GM21528 (cell line): ENCODE measurements at regions not wholly inside any gene's neighbourhood (a gene's known extent, or its start where the extent isn't known, plus 50 kb on each side); places are given as distances from the start of the nearest gene placed in this dataset.
"Not testable (repeated sequence)": the region's sequence is repeated elsewhere in the genome, so short reads cannot be mapped to it uniquely, and the experiment has no call there.

Experiments
- ATAC-seq: cut with Tn5 transposase; IDR thresholded peaks from one replicate; pipeline ENCODE4 v1.9.1; 2021; ENCODE audit warnings: mild to moderate bottlenecking, moderate library complexity; ENCODE audit not compliant: unreplicated experiment, low FRiP score

DNA sequence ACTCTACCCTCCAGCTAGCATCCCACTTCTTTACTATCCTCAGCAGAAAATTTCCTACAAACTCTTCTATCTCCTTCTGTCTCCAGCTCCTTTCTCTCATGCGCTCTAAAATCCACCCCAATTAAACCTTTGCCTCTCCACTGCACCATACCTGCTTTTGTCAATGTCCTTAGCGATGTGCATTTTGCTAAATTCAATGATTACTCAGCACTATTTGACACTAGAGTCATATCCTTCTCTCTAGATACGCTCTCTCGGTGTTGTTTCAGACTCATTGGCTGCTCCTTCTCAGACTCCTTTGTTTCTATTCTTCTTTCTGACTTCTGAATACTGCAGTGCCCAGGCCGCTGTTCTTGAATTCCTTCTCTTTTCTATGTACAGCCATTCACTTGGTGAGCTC lies 144.2 kb downstream of the HLX start:
- no peak for ATAC-seq

DNA sequence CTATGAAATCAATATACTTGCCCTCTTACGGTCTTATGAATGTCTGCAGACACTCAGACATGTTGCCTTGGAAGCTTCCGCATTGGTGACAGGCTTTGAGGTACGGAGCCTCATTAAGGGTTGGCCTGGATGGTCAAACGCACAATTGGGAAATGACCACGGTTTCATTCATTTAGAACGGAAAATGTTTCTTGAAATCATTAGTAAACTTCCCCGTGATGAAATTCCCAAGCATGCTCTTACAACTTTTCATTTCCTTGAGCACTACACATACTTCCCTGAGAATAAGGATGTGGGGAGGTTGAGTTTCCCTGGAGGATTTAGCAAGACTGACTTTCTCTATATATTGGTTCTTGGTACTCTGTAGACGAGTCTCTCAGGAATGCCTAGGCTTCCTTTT lies 146.3 kb downstream of the HLX start:
- ATAC-seq = no peak

DNA sequence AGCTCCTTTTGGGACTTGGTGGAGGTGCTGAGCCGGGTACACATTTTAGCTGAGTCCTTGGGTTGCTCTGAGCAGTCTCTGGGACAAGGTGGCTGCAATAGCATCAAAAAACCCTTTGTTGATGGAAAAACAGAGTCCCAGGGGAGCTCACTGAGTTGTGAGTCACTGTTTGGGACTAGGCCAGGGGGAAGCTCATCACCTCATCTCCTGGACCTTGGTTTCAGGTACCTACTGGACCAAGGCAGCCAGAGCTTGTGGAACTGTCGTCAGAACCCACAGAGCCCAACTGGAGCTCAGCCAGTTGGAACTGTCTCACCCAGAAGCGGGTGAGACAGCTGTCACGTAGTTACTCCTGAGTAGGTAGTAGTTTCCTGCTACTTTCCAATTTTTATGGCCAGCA lies 146.7 kb downstream of the HLX start:
- no peak for ATAC-seq

DNA sequence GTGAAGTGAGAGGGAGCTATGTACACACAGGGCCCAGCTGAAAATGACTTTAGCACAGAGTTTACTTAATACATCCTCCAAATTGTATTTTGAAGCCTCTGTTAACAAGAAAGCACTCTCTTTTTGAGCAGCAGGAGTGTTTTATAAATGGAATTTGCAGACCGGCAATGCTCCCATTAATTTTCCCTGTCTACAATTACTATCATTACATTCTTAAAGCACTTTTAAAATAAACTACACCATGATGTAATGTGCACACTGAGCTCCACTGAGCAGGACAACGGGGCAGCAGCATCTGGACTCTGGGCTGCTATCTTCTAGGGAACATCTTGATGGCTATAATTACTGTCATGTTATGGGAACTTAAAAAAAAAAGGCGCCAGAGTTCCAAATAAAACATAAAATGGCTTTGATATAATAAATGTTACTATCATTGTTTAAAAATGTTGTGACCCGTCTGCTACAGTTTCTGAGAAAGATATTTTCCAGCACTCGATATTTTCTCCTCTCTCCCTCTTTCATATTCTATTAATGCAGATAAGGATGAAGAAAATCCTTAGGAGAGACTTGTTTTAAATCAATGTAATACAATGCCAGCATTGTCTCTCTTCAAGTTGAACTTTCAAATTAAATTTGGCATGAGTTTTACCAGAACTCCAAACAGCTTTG lies 150.9 kb downstream of the HLX start:
- no peak for ATAC-seq

DNA sequence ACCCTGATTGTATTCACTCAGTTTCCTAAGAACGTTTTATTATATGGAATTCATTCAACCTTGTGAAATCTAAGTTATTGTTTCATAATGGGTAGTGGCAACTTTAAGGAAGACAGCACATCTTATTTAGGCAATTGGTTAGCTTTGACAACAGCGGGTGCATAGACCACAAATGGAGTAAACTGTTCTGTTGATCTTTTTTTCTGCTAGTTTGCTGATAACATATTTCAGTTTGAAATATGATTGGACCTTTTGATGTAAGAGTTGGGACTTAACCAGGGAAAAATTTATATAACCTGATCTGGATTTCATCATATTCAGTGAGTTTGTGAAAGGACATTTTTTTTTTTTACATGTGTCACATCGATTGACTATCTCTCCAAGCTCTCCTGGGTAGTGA lies 151.7 kb downstream of the HLX start:
- ATAC-seq = no peak

DNA sequence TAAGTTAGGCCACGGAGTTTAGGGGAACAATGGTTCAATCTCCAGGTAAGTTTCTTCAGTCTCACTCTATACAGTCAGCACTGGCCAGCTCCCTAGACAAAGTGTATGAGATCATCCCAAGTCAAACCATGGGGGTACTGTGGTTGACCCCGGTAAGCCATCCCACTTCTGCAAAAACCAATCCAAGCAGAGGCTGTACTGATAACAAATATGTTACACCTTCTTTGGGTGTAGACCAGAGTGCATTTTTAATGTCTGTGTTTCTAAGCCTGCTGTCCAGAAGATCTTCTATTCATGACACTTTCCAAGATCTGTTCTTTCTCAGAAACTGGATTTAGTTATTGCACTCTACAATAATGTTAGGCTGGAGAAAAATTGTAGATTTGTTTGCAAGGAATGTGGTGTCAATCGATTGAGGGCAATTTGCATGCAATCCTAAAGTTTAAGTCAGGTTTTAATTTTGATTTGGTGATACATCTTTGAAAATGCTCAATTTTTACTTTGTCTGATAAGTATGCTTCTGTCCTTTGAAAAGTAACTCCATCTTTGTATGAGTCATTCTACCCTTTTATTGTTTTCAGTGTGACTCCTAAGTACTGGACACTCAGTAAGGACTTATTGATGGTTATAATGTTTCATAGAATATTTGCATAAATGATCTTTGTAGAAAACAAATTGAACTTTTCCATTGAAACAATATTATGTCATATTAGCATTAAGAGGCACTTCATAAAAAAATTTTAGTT lies 152.4 kb downstream of the HLX start:
- no peak for ATAC-seq

DNA sequence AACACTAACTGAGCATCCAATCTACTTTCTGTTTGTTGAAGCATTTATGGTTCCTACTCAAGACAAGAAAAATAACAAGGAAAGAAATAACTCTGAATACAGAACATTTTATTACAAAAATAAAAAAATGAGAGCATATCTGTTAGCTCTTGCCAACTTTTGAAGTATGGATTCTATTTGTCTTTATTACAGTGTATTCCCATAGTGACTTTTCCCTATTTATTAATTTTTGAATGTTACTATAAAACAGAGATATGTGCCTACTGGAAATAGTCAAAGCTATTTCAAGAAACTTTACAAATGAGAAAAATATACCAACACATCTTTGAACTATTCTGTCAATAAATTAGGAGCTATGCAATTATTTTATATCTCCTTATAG lies 153.0 kb downstream of the HLX start:
- ATAC-seq = no peak

DNA sequence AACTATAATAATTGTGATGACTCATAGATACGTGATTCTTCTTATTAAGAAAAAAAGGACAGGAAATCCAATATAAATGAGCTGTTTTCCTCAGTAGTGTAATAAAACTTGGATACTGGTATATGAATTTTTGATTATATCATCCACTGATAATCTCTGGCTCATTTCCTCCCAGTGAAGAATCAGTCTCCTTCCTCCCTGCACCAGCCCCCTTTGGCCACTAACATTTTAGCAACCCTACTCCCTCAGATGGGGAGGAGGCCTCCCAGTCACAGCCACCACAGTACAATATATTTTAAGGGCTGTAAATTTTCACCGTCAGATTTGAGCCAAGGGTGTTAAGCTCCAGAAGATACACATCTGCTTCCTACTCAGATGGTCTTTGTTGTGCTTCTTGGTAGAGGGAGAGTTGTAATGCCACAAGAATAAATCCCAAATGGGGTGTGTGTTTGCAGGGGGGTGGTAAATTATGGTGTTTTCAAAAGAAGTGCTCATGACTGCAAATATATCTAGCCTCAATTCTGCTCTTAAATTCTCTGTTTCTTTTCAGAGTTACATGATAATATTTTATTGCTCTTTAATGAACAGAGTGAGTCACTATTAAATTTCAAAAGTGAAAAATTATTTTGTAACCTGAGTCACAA lies 153.5 kb downstream of the HLX start:
- ATAC-seq = no peak

DNA sequence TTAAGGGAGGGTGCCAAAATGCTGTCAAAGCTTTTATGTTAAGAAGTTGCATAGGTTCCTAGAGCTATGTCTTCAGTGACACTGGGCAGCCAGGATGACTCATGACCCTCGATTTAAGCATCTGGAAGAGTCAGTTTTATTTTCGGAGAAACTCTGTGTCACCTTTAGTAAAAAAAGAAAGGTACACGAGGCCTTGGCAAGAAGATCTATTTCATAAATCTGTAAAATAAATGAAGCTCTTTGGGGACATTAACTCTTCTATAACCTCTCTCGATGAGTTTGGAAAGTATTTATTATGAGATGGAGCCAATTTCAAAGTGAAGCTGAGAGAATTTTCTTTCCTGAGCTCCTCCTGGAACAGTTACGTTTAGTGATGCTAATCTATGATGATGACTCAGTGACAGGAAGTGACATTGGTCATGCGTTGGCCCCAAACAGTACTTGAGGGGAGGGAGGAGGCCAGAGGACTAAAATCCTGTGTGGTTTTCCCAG lies 156.5 kb downstream of the HLX start:
- no peak for ATAC-seq

DNA sequence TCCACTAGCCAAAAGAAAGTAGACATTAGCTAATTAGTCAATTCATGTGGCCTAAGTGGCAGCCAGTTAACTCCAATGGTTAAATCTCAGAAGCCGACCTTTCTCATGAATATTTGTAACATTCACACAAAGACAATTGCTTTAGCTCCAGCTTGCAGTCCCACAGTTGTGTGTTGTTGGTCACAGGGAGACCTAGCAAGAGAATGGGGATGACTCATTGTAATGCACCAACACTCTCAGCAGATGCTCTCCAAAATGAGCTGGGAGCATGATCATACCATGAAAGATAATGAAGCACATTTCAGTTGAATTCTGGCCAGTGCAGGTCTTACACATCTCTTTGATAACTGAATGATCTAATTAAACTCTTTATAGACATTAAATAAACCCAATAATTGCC lies 160.4 kb downstream of the HLX start:
- ATAC-seq = no peak

DNA sequence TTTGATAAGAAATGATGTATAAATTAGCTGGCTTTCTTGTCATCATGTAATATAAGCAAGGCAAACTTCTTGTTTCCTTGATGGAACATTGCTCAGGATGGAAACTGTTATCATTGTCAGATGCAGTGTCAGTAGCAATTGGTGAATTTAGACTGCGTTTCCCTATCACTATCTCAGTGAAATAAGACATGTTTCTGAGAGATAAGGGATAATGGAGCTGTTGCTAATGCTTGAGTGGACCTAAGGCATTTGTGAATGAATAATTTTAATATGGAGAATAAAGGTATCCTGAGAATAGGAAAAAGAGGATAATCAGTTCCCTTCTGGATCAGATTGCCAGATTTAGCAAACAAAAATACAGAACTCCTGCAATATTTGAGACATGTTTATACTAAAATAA lies 160.9 kb downstream of the HLX start:
- ATAC-seq = no peak

DNA sequence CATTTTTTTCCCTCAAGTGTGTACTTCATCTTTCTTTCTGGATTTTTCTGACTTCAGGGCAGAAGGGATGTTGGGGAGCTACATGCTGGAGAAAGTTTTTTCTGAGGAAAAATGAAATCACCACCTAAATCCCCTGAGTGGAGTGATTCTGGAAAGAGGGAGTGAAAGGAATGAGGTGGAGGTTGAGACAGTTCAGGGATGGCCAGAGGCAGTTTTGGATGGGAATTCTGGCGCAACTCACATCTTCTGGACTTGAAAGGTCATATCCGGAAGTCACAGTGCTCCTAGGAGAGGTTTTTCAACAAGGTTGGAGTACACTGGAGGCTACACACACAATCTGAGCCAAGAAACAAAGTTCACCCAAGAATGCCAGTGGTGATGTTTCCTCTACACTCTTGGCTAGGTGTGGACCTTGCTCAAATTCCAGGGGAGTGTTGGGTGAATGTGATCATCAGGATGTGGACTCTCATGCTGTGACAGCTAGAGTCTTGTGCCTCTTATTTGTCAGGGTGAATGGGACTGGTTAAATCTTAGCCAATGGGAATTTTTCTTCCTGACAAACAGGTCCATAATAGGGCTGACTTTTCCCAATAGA lies 161.5 kb downstream of the HLX start:
- no peak for ATAC-seq

DNA sequence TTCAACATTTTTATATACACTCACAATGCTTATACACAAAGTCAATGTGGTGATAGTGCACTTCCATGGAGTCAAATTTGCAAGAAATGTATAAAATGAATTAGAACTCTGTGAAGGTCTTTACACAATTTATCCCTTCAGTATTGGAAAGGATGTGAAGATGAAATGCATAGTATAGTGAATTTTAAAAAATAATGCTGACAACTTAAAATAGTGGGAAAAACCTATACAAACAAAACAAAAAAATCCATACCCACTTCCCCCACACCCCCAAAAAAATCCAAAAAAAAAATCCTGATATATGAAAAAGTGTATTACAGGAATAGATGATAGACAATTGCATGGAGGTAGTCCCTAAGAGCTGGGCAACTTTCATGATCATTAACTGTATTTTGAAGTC lies 165.3 kb downstream of the HLX start:
- no peak for ATAC-seq

DNA sequence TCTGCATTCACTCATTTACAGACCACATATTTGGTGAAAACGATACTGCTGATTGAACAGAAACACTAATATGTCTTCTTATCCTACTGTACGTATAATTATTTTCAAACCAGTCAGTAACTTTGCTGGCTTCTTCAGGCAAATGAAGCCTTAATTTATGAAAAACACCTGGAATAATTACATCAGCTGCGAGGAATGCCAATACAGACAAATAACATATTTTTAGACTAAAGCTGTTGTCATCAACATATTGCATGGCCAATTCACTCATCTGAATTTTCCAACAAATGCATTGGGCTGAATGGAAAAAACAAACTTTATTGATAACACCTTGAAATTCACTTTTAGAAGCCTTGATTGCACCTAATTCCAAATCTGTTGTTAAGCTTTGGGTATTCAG lies 165.9 kb downstream of the HLX start:
- ATAC-seq = no peak

DNA sequence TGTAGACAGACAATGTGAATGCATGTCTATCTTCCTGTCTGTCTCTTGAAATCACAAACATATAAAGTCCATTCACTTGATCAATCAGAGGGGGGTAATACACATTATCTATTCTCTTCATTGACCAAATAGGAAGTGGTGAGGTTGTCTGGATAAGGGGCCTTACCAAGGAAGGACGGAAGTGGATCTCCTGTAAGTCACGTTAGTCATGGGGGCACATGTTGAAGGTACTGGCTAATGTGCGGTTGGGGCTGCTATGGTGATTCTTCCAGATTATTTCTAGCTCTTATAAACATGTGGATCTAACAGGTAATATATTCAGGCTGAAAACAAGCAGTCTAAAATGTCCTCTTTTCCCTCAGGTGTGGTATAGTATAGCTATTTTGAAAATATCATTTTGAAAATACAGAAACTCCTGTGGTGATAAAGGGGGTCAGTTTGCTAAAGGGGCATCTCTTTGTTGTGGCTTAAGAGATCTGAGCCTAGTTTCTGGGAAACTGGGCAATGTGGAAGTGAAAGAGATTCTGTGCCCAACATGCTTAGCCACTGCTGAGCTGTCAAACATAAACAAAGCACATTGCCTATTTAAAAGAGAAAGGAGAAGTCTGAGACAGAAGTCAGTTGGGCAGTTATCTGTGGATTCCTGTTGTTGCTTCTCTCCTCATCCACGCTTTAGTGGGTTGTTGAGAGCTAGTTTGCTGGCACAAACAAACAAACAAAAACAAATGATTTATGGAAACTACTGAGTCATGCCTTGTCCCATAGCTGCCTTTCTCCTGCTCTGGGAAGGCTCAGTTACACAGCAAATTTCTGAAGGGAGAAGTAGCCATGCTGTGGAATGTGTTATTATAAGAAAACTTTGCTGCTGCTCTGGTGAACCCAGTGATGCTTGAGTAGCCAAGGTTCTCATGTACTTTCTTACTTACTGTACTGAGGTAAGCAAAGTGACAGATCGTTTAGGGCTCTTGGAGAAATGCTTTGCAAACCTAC lies 166.9 kb downstream of the HLX start:
- peak; percentile 97 for ATAC-seq

DNA sequence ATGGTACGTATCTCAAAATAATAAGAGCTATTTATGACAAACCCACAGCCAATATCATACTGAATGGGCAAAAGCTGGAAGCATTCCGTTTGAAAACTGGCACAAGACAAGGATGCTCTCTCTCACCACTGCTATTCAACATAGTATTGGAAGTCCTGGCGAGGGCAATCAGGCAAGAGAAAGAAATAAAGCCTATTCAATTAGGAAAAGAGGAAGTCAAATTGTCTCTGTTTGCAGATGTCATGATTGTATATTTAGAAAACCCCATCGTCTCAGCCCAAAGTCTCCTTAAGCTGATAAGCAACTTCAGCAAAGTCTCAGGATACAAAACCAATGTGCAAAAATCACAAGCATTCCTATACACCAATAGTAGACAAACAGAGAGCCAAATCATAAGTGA lies 172.1 kb downstream of the HLX start:
- ATAC-seq = not testable (repeated sequence)

DNA sequence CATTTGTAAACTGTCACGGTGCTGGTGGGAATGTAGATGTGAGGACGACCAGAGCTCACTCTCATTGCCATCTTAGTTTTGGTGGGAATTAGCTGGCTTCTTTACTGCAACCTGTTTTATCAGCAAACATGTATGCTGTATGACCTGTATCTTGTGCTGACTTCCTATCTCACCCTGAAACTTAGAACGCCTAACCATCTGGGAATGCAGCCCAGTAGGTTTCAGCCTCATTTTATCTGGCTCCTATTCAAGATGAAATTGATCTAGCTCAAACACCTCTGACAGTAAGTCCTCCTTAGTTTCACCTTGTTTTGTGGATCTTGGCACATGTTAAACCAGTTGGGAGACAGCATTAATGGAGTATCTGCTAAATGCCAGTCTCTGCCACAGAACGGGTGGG lies 174.6 kb downstream of the HLX start:
- no peak for ATAC-seq

DNA sequence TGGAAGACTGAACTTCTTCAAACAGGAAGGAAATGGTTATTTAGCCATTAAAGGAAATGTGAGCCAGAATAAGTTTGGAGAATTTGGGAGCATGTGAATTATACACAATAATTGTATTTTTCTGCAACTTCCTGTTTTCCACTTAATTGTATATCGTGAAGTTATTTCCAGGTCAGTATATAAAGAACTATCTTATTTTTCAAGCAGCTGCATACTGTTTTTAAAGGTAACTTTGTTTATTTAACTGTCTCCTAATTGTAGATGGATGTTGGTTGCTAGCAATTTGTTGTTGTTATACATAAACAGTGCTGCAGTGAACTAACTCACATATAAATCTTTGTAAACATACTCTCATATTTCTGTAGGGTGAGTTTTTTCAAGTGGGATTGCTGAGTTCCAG lies 180.3 kb downstream of the HLX start:
- no peak for ATAC-seq

DNA sequence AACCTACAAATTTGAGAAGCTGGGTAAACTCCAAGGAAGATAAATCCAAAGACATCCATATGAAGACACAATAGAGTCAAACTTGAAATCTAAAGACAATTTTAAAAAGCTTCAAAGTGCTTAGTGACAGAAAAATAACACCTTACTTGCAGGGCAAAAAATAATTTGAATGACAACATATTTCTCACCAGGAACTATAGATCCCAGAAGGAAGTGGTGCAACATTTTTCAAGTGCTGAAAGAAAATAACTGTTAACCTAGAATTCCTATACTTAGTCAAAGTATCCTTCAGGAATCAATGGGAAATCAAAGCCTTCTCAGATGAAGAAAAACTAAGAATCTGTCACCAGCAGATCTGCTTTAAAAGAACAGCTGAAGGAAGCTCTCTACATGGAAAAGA lies 184.4 kb downstream of the HLX start:
- no peak for ATAC-seq

DNA sequence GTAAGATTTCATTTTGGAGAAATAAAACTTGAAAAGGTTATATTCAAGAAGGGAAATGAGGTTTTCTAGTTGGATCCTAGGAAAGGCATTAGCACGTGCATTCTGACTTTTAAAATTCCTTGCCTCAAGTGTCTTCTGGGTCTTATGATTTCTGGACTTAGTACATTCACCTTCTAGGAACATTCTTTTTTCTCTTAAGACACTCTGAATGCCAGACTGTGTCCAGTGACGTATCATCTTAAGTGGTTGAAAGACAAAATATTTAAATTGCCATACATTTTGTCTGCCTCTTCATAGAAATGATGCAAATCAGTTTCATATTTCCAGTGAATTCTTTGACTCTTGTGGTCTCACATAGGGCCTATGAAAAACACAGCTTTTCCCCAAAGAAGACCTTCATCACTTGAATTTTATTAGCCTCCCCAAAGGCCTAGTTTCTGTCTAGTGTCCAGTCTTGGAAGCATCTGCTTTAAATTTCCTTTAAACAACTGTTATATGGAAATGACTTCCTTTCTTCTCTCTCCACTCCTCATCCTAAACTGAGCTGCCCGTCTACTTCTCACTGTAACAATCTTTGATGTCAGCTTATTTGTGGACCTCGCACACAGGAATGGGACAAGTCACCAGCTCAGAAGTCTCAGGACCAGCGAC lies 187.2 kb downstream of the HLX start:
- ATAC-seq = no peak
